H1 (cell line): ENCODE measurements at regions not wholly inside any gene's neighbourhood (a gene's known extent, or its start where the extent isn't known, plus 50 kb on each side); places are given as distances from the start of the nearest gene placed in this dataset.

Experiments
- CTCF ChIP-seq, 3 experiments: IDR thresholded peaks; 1 replicate in 2 of 3; 2 replicates in 1 of 3; pipeline versions ENCODE4 v1.5.1 to v1.6.1; 2011; ENCODE audit warnings: low read length in 3 of 3, mild to moderate bottlenecking in 3 of 3, inconsistent platforms in 2 of 3, low read depth in 1 of 3, moderate library complexity in 1 of 3; ENCODE audit not compliant: insufficient read depth in 1 of 3; ENCODE audit errors: control extremely low read depth in 1 of 3
- EZH2 ChIP-seq: fragments of 200-600 bp; sonication (generic); IDR thresholded peaks from 2 replicates; pipeline ENCODE4 v1.7.1; 2012; ENCODE audit warnings: low read depth, mild to moderate bottlenecking, moderate library complexity, low read length, inconsistent platforms; ENCODE audit not compliant: severe bottlenecking
- POLR2A ChIP-seq, 2 experiments: IDR thresholded peaks; 1 replicate in 1 of 2; 2 replicates in 1 of 2; pipeline ENCODE4 v1.6.1; 2011; ENCODE audit warnings: low read depth in 2 of 2, low read length in 2 of 2, mild to moderate bottlenecking in 2 of 2; ENCODE audit errors: control extremely low read depth in 1 of 2
- POLR2AphosphoS5 ChIP-seq: IDR thresholded peaks from 2 replicates; pipeline ENCODE4 v1.6.1; 2011; ENCODE audit warnings: low read depth, low read length
- RAD21 ChIP-seq, 2 experiments: IDR thresholded peaks in 1 of 2; conservative IDR thresholded peaks in 1 of 2; 2 replicates each; pipeline ENCODE4 v1.6.1; 2011; ENCODE audit warnings: low read depth in 2 of 2, low read length in 2 of 2, improper control_type of control experiment in 1 of 2, inconsistent platforms in 1 of 2, mild to moderate bottlenecking in 1 of 2, moderate library complexity in 1 of 2

- TF ChIP-seq POLR2A (IDR thresholded peaks at IDR 0.05; ENCODE audit: control extremely low read depth in 1 of 2, low read depth in 2 of 2, low read length in 2 of 2), result no peak
- no peak for TF ChIP-seq POLR2AphosphoS5
- no peak for TF ChIP-seq RAD21 (IDR thresholded peaks at IDR 0.05 in 1 of 2, conservative IDR thresholded peaks at IDR 0.05 in 1 of 2; ENCODE audit: low read depth in 2 of 2, low read length in 2 of 2)
- TF ChIP-seq CTCF (IDR thresholded peaks at IDR 0.05; ENCODE audit: control extremely low read depth in 1 of 3, insufficient read depth in 1 of 3, low read depth in 1 of 3, low read length in 3 of 3), result no peak
- TF ChIP-seq EZH2, result no peak
Measured at GRCh38 chr18:10386049-10386448, 68.4 kb upstream of the APCDD1 start.
